ENCODE measurements at regions not wholly inside any gene's neighbourhood (a gene's known extent, or its start where the extent isn't known, plus 50 kb on each side); places are given as distances from the start of the nearest gene placed in this dataset.
"Not testable (repeated sequence)": the region's sequence is repeated elsewhere in the genome, so short reads cannot be mapped to it uniquely, and the experiment has no call there.

DNA sequence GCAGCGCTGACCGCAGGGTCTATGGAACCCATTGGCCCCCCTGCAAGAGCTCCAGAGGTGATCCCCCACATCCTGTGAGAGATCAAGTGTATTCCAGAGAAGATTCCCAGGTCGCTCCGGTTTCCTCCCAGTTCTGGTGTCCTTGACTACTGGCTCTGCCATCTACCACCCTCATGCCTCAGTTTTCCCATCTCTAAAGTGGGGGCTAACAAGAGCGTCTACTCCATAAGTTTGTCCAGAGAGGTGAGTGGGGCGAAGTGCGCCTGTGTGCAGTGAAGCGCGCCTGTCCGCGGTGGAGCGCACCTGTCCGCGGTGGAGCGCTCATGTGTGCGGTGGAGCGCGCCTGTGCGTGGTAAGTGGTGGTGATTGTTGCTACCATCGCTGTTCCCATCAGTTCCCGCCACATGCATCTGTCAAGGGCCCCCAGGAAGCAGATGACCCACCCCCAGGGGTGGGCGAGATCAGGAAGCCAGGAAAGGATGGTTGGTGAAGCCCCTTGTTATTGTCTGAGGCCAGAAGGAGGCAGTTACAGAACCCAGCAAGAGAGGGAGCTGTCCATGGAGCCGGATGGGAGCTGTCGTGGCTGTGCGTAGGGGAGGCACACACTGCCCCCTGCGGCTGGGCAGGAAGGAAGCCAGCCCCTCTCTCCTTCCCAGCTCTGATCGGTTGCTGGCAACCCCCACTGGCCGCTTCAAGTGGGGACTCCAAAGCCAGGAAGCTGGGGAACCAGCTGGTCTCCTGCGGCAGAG, 73.2 kb upstream of the FGF3 start:
- H3K27me3 Mint-ChIP-seq: peaks cover 40% of the 10 kb centered on the region
- ATAC-seq (replicated peaks): no peak
- no peaks in the 10 kb centered on the region for H3K9me3 Mint-ChIP-seq
- H3K36me3 Mint-ChIP-seq (ENCODE audit: low read depth): no peaks in the 10 kb centered on the region
- no peaks in the 10 kb centered on the region for H3K4me1 Mint-ChIP-seq
- no peak overlapping the region for H3K27ac Mint-ChIP-seq
- H3K4me3 Mint-ChIP-seq: no peak overlapping the region

DNA sequence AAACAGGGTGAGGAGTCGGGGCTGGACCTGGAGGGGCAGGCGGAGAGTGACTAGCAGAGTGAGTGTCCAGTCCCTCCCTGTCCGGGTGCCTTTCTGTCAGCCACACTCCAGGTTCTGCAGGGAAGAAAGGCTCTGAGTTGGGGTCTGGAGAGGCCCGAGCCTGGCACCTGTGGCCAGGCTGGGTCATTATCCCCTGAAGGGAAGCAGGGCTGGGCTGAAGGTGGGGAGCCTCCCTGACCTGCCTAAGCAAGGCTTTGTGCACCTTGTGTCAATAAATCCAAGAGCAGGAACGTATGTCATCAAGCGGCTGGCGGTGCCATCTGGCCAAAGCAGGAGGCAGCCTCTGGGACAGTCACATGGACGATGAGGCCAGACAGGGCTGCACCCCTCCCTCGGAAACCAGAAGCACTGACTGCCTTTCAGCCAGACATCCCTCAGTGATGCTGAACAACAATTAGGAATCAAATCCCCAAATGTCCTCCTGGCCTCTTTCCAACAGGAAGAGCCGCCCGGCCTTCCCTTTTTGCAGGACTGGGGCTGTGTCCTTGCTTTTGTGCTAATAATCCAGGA, 73.9 kb upstream of the FGF3 start:
- Mint-ChIP-seq H3K4me1 (no peaks in the 10 kb centered on the region), H3K27ac (no peak overlapping the region), H3K9me3 (no peaks in the 10 kb centered on the region), H3K4me3 (no peak overlapping the region), H3K27me3 (peaks cover 46% of the 10 kb centered on the region), H3K36me3 (ENCODE audit: low read depth) (no peaks in the 10 kb centered on the region)
- ATAC-seq (replicated peaks): no peak

DNA sequence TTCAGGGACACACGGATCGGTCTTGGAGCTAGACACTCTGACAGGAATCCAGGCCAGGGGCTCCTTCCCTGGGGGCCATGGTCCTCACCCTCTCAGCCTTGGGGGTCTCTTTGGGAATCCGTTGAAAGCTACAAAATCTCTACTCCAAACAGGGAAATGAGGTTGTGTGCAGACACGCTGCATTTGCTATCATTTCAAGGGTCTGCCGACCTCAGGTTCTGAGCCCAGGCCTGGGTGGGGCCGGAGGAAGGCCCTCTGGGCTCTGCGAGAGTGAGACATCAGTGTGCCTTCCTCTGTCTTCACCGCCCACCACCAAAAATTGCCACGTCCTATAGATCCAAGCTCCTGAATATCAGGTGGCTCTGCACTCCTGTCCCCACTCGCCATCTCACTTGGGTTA, 74.4 kb upstream of the FGF3 start:
- ATAC-seq (replicated peaks): no peak
- Mint-ChIP-seq H3K27ac (no peak overlapping the region), H3K27me3 (peaks cover 49% of the 10 kb centered on the region), H3K36me3 (ENCODE audit: low read depth) (no peaks in the 10 kb centered on the region), H3K4me1 (no peaks in the 10 kb centered on the region), H3K9me3 (no peaks in the 10 kb centered on the region), H3K4me3 (no peak overlapping the region)

DNA sequence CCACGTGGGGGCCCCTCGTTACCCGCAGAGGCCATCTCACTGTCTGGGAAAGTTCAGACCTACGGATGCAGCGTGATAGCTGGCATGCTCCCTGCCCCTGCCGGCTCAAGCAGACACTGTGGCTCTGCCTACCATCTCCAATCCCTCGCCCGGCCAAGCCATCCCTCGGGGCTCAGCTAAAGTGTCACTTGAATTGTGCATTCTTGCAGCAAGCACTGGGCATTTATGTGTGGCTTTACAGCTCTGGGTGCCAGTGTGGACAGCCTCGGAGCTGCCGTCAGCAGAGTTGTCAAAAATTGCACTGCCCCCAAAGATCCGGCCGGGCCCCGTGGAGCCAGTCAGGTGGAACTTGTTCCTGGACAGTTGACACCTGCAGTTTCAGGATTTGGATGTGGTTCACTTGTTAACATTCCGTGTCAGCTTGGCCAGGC, 75.0 kb upstream of the FGF3 start:
- Mint-ChIP-seq H3K27ac (no peak overlapping the region), H3K9me3 (no peaks in the 10 kb centered on the region), H3K27me3 (peaks cover 49% of the 10 kb centered on the region), H3K4me1 (no peaks in the 10 kb centered on the region), H3K4me3 (no peak overlapping the region), H3K36me3 (ENCODE audit: low read depth) (no peaks in the 10 kb centered on the region)
- no peak for ATAC-seq (replicated peaks)

DNA sequence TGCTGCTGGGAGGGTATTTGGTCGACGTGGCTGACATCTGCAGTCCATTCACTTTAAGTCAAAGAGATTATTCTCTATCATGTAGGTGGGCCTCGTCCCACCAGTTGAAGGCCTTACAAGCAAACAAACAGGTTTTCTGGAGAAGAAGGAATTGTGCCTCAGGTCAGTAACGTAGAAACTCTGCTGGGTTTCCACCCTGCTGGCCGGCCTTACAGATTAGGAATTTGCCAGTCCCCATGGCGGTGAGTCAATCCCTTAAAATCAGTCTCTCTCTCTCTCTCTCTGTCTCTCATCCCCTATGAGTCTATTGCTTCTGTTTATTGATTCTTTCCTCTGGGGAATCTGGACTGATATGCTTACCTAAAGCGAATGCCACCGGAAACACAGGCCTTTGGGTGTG, 75.4 kb upstream of the FGF3 start:
- Mint-ChIP-seq H3K4me1 (no peaks in the 10 kb centered on the region), H3K4me3 (no peak overlapping the region), H3K27ac (no peak overlapping the region), H3K9me3 (no peaks in the 10 kb centered on the region), H3K27me3 (peaks cover 49% of the 10 kb centered on the region), H3K36me3 (ENCODE audit: low read depth) (no peaks in the 10 kb centered on the region)
- no peak for ATAC-seq (replicated peaks)

DNA sequence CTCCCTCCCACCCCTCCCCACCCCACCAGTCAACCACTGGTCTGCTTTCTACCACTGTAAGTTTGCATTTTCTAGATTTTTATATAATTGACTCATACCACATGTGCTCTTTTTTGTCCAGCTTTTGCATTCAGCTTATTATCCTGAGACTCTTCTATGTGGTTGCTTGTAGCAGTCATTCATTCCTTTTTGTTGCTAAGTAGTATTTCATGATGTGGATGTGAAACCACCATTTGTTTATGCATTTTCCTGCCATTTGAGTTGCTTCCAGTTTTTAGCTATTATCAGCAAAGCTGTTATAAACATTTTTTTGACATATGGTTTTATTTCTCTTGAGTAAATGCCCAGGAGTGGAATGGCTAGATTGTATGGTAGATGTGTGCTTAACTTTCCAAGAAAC, 77.0 kb upstream of the FGF3 start:
- no peaks in the 10 kb centered on the region for H3K9me3 Mint-ChIP-seq

DNA sequence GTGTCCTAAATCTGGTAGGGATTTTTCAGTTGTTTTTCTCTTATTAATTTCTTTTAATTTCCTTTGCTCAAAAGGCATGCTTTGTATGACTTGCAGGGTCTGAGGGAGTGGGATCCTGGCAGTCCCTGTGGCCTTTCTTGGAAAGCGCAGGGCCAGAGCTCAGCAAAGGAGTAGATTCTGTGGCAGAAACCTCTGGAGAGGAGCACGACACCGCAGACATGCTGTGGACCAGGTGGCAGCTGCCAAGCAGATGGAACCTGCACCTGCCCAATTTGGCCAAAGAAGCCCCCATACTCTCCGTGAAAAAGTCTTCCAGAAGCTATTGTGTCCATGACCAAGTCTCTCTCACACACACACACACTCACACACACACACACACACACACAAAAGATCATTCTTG, 78.9 kb upstream of the FGF3 start:
- Mint-ChIP-seq H3K27me3 (peaks cover 33% of the 10 kb centered on the region), H3K27ac (no peak overlapping the region)

More for the DNA sequence above, 77.0 kb upstream of the FGF3 start:
- Mint-ChIP-seq H3K36me3 (ENCODE audit: low read depth) (no peaks in the 10 kb centered on the region), H3K27me3 (peaks cover 39% of the 10 kb centered on the region), H3K4me1 (no peaks in the 10 kb centered on the region), H3K27ac (no peak overlapping the region), H3K4me3 (no peak overlapping the region)
- ATAC-seq (replicated peaks): no peak

DNA sequence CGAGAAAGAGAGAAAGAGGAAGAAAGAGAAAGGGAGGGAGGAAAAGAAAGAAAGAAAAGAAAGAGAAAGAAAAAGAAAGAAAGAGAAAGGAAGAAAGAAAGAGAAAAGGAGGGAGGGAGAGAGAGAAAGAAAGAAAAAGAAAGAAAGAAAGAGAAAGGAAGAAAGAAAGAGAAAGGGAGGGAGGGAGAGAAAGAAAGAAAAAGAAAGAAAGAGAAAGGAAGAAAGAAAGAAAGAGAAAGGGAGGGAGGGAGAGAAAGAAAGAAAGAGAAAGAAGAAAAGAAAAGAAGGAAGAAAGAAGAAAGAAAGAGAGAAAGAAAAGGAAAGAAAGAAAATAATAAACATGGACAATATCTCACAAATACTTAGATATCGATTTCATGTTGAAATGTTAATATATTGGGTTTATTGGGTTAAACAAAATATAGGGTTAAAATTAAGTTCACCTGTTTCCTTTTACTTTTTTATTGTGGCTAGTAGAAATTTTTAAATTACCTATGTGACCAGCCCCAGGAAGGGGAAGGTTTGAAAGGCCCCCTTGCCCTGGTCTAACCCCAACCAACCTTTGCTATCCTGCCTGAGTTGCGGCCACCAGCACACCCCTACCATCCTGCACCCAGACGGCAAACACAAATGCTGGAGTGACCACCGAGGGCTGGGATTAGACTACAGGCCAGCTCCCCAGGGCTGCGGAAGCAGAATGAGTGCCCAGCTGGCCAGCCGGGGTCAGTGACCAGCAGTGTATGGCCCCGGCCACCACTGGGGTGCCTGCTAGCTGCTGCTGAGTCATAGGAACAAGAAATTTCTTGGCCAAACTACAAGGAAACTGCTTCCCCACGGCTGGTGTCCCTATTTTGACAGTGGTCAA, 81.0 kb upstream of the FGF3 start:
- no peak overlapping the region for H3K4me3 Mint-ChIP-seq
- H3K9me3 Mint-ChIP-seq: no peaks in the 10 kb centered on the region
- ATAC-seq (replicated peaks): no peak
- H3K27me3 Mint-ChIP-seq: peaks cover 19% of the 10 kb centered on the region
- no peak overlapping the region for H3K27ac Mint-ChIP-seq
- H3K36me3 Mint-ChIP-seq (ENCODE audit: low read depth): no peaks in the 10 kb centered on the region
- no peaks in the 10 kb centered on the region for H3K4me1 Mint-ChIP-seq

More for the DNA sequence above, 78.9 kb upstream of the FGF3 start:
- Mint-ChIP-seq H3K4me3 (no peak overlapping the region), H3K9me3 (no peaks in the 10 kb centered on the region), H3K4me1 (no peaks in the 10 kb centered on the region), H3K36me3 (ENCODE audit: low read depth) (no peaks in the 10 kb centered on the region)
- ATAC-seq (replicated peaks): no peak

DNA sequence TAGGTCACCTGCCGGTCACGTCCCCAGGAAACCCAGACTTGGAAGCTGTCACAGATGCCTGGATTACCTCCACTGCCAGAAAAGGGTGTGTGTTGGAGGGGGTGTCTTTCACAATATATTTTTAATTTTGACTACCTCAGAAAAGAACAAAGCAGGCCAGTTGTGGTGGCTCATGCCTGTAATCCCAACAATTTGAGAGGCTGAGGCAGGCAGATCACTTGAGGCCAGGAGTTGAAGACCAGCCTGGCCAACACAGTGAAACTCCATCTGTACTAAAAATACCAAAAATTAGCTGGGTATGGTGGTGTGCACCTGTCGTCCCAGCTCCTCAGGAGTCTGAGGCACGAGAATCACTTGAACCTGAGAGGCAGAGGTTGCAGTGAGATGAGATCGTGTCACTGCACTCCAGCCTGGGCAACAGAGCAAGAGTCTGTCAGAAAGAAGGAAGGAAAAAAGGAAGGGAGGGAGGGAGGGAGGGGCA, 81.6 kb upstream of the FGF3 start:
- not testable (repeated sequence) for ATAC-seq (replicated peaks); H3K9me3 Mint-ChIP-seq; H3K4me1 Mint-ChIP-seq; H3K4me3 Mint-ChIP-seq; H3K36me3 Mint-ChIP-seq (ENCODE audit: low read depth); H3K27ac Mint-ChIP-seq
- peaks cover 19% of the 10 kb centered on the region for H3K27me3 Mint-ChIP-seq

DNA sequence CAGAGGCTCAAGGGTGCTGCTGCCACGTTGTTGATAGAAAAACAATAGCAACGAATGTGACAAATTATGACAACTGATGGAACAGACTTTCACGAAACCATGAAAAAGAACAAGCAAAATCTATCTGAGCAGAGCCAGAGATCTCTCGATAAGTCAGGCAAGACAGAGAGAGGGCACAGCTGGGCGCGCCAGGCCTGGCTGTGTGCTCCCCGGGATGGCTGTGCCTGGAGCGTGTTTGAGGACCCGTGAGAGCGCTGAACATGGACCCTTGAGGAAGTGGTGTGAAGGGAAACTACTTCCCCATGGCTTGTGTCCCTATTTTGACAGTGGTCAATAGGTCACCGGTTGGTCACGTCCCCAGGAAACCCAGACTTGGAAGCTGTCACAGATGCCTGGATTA, 83.1 kb upstream of the FGF3 start:
- ATAC-seq (replicated peaks): no peak
- Mint-ChIP-seq H3K36me3 (ENCODE audit: low read depth) (no peaks in the 10 kb centered on the region), H3K27ac (no peak overlapping the region), H3K9me3 (no peaks in the 10 kb centered on the region), H3K4me1 (no peaks in the 10 kb centered on the region), H3K4me3 (no peak overlapping the region), H3K27me3 (peaks cover 18% of the 10 kb centered on the region)

DNA sequence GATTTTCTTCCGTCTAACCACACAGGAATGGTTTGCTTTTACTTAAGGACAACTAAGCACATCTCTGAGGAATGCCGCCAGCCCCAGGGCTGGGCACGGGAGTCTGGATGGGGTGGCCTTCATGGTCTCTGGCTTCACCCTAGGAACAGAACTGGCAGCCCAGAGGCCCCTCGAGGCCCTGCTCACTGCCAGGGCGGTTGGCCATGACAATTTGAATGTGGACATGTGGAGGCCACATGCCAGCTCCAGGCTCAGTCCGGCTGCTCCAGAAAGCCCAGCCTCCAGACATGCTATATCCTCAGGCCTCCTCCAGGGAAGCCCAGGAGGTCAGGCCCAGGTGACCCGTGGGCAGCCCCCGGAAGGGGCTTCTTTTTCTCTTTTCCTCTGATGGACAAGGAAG, 84.0 kb upstream of the FGF3 start:
- Mint-ChIP-seq H3K4me3 (no peak overlapping the region), H3K27ac (no peak overlapping the region), H3K9me3 (no peaks in the 10 kb centered on the region), H3K4me1 (no peaks in the 10 kb centered on the region), H3K27me3 (peaks cover 15% of the 10 kb centered on the region), H3K36me3 (ENCODE audit: low read depth) (no peaks in the 10 kb centered on the region)
- no peak for ATAC-seq (replicated peaks)

DNA sequence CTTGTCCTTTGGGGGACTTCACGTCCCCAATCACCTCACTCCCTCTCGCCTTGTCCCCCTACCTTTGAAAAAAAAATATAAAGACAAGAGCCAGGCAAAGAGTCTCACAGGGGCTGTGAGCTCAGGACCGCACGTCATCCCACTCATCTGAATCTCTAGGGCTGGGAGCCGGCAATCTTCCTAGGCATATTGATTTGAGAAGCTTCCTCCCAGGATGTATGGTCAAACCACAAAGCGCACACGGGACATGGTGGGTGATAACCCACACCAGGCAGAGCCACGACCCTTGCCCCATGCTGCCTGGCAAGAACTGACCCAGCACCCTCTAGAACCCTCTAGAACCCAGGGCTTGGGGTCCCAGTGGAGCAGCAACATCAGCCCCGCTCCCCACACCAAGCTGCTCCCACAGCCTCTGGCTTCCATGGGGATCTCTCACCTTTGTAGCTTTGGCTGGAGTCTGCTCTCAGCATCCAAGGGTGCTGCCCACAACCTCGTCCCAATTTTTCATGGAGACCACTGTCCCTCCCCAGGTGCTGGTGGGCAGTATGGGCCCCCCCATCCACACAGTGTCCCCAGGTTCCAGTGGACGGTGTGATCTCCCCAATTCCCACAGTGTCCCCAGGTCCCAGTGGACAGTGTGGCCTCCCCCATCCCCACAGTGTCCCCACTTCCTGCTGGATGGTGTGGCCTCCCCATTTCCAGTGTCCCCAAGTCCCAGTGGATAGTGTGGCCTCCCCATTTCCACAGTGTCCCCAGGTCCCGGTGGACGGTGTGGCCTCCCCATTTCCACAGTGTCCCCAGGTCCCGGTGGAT, 85.2 kb upstream of the FGF3 start:
- H3K9me3 Mint-ChIP-seq: no peaks in the 10 kb centered on the region
- H3K4me1 Mint-ChIP-seq: no peaks in the 10 kb centered on the region
- H3K27ac Mint-ChIP-seq: no peak overlapping the region
- H3K27me3 Mint-ChIP-seq: peaks cover 16% of the 10 kb centered on the region
- H3K36me3 Mint-ChIP-seq (ENCODE audit: low read depth): no peaks in the 10 kb centered on the region
- no peak overlapping the region for H3K4me3 Mint-ChIP-seq
- no peak for ATAC-seq (replicated peaks)

DNA sequence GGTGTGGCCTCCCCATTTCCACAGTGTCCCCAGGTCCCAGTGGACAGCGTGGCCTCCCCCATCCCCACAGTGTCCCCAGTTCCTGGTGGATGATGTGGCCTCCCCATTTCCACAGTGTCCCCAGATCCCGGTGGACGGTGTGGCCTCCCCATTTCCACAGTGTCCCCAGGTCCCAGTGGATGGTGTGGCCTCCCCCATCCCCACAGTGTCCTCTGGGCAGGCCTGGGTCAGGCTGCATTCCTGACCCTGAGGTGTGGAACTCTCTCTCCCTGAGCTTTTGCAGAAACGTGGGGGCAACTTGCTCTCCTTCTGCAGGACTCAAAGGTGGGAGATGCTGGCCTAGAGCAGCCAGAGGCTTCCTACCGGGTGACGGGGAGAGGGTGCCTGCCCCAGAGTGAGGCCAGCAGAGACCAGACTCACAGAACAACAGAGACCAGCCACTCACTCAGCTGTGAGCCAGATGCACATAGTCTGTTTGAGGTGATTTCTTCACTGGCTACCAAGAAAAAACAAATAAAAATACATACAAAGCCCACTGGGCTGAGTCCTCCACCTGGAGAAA, 85.8 kb upstream of the FGF3 start:
- ATAC-seq (replicated peaks): no peak
- H3K4me3 Mint-ChIP-seq: no peak overlapping the region
- H3K27ac Mint-ChIP-seq: no peak overlapping the region
- no peaks in the 10 kb centered on the region for H3K4me1 Mint-ChIP-seq
- H3K36me3 Mint-ChIP-seq (ENCODE audit: low read depth): no peaks in the 10 kb centered on the region
- peaks cover 16% of the 10 kb centered on the region for H3K27me3 Mint-ChIP-seq
- no peaks in the 10 kb centered on the region for H3K9me3 Mint-ChIP-seq
